Fibroblast of pulmonary artery (primary cell): ENCODE measurements at regions not wholly inside any gene's neighbourhood (a gene's known extent, or its start where the extent isn't known, plus 50 kb on each side); places are given as distances from the start of the nearest gene placed in this dataset.

Experiments
- DNase-seq: peaks from one replicate; pipeline ENCODE4 v3.0.0-alpha.2; 2010; ENCODE audit warnings: low read depth
- H3K4me3 ChIP-seq: replicated peaks from 2 replicates; pipeline ENCODE4 v1.5.1; 2011; ENCODE audit warnings: low read depth, mild to moderate bottlenecking, control low read depth, low read length, moderate library complexity
- CTCF ChIP-seq: IDR thresholded peaks from 2 replicates; pipeline ENCODE4 v1.5.1; 2011; ENCODE audit warnings: mild to moderate bottlenecking, control low read depth, low read length, inconsistent platforms; ENCODE audit errors: missing control alignments

GRCh38 chr12:105843561-105843960 is 295.2 kb downstream of the NUAK1 start:
- no peak for DNase-seq
- H3K4me3 ChIP-seq = no peak overlapping the region
- TF ChIP-seq CTCF = no peak

DNA sequence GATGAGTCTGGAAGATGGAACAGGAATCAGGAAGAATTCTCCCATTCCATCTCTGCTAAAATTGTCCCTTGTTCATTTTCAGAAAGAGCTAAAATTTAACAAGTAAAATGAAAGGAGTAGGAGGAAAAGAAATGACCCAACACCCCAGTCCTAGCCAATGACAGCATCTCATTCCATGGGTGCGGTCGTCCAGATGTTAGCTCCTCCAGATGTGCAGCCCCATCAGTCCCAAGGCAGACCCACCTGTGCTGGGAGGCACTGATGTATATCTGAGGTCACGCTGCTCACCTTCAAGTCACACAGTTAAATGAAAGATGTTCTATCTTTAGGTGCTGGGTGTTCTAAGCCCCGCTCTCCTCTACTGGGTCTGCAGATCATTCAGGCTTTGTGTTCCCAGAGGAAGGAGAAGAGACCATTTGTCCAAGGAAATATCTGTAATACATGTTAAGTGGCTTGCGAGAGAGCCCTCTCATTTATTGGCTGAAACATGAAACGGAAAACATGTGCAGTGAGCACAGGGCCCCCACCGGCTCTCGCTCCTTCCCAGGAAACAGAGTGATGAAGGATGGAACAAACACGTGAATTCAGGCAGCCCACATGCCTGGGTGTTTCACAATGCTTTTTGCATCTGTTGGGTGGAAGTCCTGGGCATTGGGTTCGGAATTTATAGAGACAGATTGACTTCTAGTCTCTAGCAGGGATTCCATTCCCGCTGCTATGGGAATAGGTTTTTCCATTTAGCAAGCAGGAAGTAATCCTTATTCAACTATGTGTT is 294.6 kb downstream of the NUAK1 start:
- TF ChIP-seq CTCF = no peak
- H3K4me3 ChIP-seq = no peak overlapping the region
- DNase-seq = no peak

GRCh38 chr12:105846331-105846730 is 292.4 kb downstream of the NUAK1 start:
- DNase-seq = no peak
- H3K4me3 ChIP-seq = no peak overlapping the region
- TF ChIP-seq CTCF = no peak

DNA sequence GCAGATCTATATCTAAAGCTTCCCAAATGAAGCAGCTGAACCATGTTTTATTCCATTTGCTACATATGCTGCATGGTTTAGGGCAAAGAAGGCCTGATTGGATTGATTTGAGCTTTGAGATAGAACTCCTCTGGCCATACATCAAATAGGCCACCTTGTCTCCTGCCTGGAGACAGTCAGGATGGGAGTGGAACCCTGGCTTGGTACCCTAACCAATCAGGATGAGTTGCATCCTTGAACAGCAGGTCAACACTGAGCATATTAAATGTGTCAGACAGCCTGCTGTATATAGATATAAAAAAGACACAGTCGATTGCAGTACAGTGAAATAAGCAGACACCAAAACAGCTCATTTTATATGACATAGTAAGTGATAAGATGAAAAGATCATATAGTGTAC is 291.7 kb downstream of the NUAK1 start:
- TF ChIP-seq CTCF = no peak
- H3K4me3 ChIP-seq = no peak overlapping the region
- no peak for DNase-seq

DNA sequence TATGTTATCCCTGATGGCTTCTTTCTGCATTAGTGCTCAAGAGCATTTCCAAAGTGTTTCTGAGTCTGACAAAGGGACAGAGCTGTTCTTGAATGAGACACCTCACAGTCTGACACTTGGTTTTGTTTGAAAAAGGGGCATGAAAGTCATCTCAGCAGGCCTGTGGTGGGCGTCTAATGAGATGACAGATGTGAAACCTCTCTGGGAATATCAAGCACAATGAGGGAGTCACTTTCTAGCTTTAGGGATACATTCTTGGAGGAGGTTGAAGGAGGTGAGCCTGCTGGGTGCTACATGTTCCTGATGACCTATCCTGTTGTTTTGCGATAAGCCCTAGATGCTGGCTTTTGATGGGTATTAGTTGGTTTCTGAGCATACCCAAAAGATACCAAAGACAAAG is 290.5 kb downstream of the NUAK1 start:
- no peak for DNase-seq
- H3K4me3 ChIP-seq = no peak overlapping the region
- no peak for TF ChIP-seq CTCF

- no peak overlapping the region for H3K4me3 ChIP-seq
- no peak for TF ChIP-seq CTCF
- peak; percentile 31 for DNase-seq
Observed at GRCh38 chr12:105850103-105850968, 288.4 kb downstream of the NUAK1 start.

DNA sequence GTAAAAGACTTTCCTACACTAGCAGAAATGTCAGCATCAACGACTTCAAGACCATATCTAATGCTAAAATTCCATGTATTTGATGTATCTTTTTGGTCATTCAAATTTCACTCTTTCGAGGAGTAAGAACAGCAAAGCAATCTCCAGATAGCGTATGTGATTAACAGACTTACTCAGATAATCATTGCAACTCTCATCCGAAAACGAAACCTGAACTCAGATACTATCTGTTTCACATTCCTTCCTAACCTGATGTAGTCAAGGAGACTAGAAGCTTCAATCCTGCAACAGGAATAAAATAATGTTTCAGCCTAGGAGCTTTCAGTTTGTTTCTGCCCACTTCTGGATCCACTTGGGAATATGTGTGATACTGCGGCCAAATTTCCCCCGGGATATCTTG is 286.3 kb downstream of the NUAK1 start:
- H3K4me3 ChIP-seq = no peak overlapping the region
- DNase-seq = no peak
- no peak for TF ChIP-seq CTCF
